GM21529 (cell line): ENCODE measurements at regions not wholly inside any gene's neighbourhood (a gene's known extent, or its start where the extent isn't known, plus 50 kb on each side); places are given as distances from the start of the nearest gene placed in this dataset.
"Not testable (repeated sequence)": the region's sequence is repeated elsewhere in the genome, so short reads cannot be mapped to it uniquely, and the experiment has no call there.

Experiments
- ATAC-seq: cut with Tn5 transposase; IDR thresholded peaks from one replicate; pipeline ENCODE4 v1.9.1; 2021; ENCODE audit not compliant: unreplicated experiment

DNA sequence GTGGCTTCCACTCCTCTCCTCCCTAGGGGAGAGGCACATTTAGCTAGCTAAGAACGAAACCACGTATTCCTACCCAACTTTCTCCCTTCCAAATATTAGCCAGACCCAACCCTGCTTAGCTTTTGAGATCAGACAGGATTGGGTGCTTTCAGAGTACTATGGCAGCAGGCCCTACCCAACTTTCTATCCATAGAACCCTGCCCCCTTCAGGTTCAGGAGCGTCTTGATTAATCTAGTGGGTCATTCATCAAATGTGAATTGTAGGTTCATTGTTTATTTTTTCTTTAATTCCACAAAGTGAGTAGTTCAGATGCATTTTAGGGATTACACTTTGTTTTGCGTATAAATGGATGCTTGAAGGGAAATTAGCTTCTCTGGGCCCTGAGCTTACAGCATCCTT is 188.3 kb downstream of the MIB1 start:
- no peak for ATAC-seq

GRCh38 chr18:21930177-21930576 is 189.6 kb downstream of the MIB1 start:
- no peak for ATAC-seq

GRCh38 chr18:21933931-21934765 is 193.6 kb downstream of the MIB1 start:
- ATAC-seq, result no peak

DNA sequence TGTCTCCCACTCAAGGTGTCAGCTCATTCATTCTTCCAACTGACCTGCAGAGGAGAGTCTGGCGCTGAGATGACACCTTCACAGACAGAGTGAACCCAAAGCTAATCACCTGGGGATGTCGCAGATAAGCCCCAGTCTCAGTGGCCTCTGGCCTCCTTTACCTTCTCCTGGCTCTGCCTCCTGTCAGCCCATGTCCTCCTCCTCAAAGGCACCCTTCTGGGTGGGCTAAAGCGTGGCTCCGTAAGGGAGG is 194.1 kb downstream of the MIB1 start:
- ATAC-seq, result no peak

GRCh38 chr18:21943456-21943855 is 202.9 kb downstream of the MIB1 start:
- ATAC-seq, result no peak

DNA sequence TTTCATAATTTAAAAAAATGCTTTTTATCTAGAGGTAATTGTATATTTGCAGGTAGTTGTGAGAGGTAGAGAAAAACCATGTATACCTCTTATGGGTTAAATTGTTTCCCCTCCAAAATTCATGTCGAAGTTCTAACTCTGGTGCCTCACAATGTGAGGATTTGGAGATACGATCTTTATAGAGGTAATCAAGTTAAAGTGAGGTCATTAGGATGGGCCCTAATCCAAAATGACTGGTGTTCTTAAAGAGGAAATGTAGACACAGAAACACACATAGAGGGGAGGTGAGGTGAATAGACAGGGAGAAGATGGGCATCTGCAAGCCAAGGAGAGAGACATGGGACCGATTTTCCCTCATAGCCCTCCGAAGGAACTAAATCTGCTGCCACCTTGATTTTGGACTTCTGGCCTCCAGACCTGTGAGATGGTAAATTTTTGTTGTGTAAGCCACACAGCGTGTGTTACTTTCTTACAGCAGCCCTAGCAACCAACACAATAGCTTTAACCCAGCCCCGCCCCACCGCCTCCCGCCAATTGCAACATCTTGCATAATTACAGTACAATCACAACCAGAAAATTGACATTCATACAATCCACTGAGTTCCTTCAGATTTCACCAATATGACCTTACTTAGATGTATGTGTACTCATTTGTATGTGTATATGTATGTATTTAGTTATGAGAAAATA is 208.9 kb downstream of the MIB1 start:
- no peak for ATAC-seq

DNA sequence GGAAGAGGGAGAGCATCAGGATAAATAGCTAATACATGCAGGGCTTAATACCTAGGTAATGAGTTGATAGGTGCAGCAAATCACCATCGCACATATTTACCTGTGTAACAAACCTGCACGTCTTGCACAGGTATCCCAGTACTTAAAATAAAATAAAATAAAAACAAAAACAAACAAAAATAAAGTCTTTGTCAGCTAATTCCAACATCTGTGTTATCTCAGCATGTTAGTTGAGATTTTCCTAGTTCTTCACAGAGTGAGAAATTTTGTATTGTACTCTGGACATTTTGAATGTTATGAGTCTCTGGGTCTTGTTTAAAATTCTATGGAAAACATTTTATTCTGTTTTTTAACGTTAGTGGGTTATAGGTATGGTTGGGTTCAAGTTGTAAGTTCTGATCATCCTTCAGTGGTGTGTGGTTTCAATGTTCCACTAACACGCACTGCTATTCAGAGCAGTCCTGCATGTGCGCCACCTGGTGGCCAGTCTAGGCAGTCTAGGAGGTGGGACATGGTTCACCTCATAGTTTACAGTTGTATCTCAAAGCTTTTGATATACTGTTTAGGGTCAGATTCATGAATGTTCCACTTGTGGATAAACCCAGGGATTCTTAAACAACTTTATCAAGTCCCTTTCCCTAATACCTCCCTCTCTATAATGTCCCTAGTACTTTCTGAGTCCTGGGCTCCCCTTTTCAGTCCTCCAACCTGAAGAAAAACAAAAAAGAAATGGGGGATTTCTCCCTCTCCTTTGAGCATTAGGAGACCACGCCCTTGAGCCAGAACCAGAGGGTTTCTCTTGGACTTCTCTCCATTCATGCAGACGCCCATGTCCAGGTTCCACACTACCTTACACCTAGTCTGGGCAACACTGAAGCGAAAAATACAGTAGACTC is 213.4 kb upstream of the GATA6 start:
- peak; percentile 90 for ATAC-seq

- no peak for ATAC-seq
Observed at GRCh38 chr18:21958263-21958662, 211.1 kb upstream of the GATA6 start.

DNA sequence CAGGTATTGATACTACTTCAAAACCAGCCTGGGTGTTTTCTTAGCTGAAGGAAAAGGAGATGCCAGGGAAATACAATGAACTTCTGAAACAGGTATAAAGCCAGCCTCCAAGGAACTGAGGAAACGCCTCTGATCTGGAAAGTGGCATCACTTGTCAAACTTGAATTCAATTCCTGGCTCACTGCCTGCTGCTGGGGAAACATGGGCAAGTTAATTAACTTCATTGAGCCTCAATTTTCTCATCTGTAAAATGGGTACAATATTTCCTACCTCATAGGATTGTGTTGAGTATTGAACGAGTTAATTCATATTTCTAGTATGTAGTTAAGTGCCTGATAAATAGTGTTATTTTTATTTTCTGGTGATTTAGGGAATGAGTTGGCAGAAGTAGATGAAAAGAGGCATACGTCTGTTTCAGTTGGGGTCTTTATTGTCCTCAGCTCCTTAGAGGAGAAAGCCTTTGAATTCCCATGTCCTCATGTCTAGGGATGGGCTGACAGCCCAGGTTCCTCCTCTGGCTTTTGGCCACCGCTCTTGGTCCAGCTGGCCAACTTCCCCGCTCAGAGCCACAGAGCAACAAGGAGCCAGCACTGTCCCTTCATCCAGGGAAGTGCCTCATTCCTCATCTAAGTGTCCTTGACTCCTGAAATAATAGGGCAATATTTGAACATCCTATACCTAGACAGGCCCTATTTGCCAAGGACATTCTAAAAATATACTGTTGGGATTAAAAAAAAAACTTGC is 210.5 kb upstream of the GATA6 start:
- no peak for ATAC-seq

DNA sequence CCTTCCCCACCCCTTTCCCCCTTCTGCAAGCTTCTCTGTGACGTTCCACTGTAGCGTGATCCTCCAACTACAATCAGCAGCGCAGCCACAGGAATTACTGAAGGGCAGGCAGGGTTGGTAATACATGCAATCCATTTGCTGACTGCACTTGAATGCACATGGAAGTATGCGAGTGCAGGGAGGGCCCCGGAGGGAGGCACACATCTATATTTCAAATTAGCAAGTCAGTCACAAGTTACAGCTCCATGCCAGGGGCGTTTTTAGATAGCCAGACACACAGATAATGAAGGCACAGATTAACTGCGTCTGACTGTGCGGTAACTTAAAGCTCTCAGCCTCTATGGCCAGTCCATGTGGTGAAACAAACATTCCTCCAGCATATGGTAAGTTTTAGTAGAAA is 209.2 kb upstream of the GATA6 start:
- ATAC-seq, result no peak

DNA sequence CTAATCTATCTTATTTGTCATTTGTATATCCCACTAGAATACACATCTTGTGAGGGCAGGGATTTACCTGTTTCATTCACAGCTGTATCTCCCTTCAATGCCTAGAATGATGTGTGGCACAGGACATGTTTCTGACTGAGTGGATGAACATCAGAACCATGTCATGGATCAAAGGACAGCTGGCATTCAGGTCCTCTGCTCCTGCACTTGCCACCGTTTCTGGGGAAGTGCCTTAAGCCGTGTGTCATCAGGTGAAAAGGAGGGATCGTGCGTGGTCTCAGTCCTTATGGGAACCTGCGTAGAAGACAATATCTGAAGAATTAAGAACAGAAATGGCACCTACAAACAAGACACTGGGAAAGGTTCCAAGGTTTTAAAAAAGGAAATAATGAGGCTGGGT is 206.1 kb upstream of the GATA6 start:
- ATAC-seq, result no peak

DNA sequence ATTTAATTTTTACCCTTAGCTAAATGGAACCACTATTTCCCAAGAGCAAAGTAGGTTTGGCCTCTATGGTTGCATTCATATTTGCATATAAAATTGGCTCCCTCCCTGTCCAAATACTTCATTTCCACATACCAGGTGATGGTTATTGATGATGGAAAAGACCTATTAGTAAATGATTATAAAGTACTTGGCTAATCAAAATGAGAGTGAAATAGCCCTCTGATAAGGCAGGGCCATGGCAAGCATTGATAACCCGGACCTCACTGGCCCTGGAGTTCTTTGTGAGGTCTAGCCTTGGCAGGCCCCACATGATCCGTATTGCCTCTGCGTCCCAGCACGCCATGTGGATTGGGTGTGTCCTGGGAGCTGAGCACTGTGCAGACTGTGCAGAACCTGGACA is 201.1 kb upstream of the GATA6 start:
- no peak for ATAC-seq

- ATAC-seq, result no peak
Observed at GRCh38 chr18:21972281-21972680, 197.1 kb upstream of the GATA6 start.

DNA sequence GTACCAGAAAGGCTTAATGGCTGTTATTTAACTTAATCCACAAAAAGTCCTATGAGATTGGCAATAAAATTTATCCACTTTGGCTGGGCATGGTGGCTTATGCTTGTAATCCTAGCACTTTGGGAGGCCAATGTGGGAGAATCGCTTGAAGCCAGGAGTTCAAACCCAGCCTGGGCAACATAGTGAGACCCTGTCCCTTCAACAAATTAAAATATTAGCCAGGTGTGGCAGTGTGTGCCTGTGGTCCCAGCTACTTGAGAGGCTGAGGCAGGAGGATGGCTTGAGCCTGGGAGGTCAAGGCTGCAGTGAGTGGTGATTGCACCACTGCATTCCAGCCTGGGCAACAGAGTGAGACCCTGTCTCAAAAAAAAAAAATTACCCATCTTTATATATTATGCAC is 193.4 kb upstream of the GATA6 start:
- not testable (repeated sequence) for ATAC-seq

DNA sequence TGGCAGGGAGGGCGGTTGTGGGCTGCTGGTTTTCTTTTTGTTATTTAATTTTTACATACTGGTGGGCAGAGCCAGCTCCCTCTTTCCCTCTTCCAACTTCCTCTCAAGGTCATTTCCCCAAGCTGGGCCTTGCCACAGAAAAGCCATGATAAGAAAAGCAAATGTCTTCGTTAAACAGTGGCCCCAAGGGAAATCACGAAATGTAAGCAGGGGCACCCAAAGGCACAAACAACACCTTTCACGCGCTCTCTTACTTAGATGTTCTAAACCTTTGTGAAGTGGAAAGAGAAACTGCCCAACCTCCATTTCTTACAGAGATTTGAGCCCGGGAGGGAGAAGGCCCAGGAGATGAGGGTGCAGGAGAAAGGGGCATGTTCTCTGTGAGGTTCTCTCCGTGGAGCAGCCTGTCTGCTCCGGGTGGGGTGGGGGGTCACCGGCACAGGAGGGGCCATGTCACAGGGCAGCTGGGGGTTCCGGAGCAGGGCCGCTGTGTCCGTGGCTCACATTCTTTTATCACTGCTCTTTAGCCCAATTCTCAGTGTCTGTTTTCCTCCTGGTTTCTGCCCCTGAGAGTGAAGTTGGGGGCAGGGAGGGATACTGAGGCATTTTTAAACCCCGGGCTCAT is 190.7 kb upstream of the GATA6 start:
- ATAC-seq, result no peak

DNA sequence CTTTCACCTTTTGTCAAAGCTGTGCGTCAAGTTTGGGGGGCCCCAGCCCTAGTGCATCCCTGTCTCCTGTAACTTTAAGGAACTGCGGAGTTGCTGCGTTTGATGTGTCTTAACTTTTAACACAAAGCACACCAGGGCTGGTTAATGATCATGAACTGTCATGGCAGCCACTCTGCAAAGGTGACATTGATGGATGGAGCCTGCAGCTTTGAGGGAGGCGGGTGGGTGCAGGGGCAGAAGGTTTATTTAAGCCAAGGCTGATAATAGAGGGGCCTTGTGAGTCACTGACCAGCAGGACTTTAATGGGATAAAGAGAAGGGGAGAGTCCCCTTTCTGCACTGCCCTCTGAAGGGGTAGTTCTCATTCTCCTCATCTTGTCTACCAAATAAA is 190.2 kb upstream of the GATA6 start:
- no peak for ATAC-seq

DNA sequence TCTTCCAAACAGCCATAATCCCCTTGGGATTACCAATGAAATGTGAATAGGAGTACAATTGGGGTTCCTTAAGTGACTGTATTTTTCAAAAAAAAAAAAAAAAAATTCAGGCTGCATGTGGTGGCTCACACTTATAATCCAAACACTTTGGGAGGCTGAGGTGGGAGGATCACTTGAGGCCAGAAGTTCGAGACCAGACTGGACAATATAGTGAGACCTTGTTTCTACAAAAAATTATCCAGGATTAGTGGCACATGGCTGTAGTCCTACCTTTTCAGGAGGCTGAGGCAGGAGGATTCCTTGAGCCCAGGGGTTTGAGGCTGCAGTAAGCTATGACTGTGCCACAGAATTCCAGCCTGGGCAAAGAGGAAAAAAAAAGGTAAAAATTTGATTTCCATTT is 189.6 kb upstream of the GATA6 start:
- ATAC-seq, result no peak

DNA sequence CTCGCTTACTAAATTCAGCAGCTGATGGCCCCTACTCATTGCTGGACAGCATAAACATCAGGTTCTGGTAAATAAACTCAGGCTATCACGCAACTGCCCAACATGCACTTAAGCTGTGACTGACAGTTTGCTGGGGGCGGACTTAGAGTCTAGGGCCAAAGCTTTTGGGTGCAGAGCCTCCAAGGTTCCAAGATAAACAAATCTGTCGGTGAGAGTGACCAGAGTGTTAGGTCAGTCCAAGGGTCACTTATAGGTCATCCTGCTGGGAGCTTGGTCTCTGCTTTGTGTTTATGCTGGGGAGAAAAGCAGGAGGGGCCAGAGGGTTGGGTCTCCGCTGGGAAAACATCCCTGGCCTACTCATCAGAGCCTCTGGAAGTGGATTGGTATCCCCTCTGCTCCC is 188.6 kb upstream of the GATA6 start:
- ATAC-seq, result no peak

DNA sequence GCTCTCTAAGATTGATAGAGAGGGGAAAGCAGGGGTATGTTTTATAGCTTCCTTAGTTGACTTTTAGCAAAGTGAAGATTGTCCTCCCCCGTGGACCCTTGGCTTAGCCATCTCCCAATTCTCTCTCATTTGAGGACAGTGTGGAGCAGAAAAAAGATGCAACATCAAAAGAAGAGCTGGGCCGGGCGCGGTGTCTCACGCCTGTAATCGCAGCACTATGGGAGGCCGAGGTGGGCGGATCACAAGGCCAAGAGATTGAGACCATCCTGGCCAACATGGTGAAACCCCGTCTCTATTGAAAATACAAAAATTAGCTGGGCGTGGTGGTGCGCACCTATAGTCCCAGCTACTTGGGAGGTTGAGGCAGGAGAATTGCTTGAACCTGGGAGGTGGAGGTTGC is 187.9 kb upstream of the GATA6 start:
- ATAC-seq, result not testable (repeated sequence)

DNA sequence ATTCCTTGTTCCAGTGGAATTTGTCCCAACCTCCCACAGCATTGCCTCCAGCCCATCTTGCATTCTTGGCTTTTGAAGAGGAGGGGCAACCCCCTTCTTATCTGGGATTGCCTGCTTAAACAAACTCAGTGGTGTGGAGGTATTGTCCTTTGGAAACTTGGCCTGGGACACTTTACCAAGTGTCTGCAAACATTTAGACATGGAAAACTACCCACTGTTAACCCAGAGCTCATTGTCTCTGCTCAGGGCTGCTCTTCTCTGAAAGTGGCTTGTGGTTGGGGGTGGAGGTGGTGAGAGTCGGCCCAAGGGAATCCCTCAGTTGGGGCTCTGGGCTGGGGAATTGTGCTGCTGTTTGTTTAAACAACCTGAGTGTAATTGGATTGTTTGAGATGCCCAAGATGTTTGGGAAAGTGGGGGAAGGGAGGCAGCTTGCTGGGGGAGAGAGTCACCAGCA is 178.3 kb upstream of the GATA6 start:
- no peak for ATAC-seq

- ATAC-seq, result no peak
Observed at GRCh38 chr18:21991886-21992285, 177.5 kb upstream of the GATA6 start.
